Ascending aorta (tissue), 2 donors: ENCODE measurements at regions not wholly inside any gene's neighbourhood (a gene's known extent, or its start where the extent isn't known, plus 50 kb on each side); places are given as distances from the start of the nearest gene placed in this dataset.

Experiments
- DNase-seq, 2 donors: peaks; one replicate each; pipeline ENCODE4 v3.0.0-alpha.2; 2019; ENCODE audit warnings: low spot score in 2 of 2
- H3K27ac ChIP-seq, 2 donors: fragments of 200-600 bp; sonication (generic); one replicate each; pipeline ENCODE4 v1.5.1; 2016 to 2017; ENCODE audit warnings: mild to moderate bottlenecking in 1 of 2
- H3K27me3 ChIP-seq: fragments of 200-600 bp; sonication (generic); one replicate; pipeline ENCODE4 v1.5.1; 2017
- H3K36me3 ChIP-seq, 2 donors: fragments of 200-600 bp; sonication (generic); one replicate each; pipeline ENCODE4 v1.5.1; 2016
- H3K4me1 ChIP-seq, 2 donors: fragments of 200-600 bp; sonication (generic); one replicate each; pipeline ENCODE4 v1.5.1; 2016 to 2017; ENCODE audit warnings: mild to moderate bottlenecking in 1 of 2
- H3K4me3 ChIP-seq, 2 donors: fragments of 200-600 bp; sonication (generic); one replicate each; pipeline ENCODE4 v1.5.1; 2016 to 2017; ENCODE audit warnings: mild to moderate bottlenecking in 1 of 2
- H3K9me3 ChIP-seq, 2 donors: fragments of 200-600 bp; sonication (generic); one replicate each; pipeline ENCODE4 v1.5.1; 2016
- intact Hi-C: fragments of 100-400 bp; cut with DNase I; formaldehyde crosslinking; loops from one replicate; pipeline ENCODE4 v1.15.1; 2023
- TF ChIP-seq, protein P1 (sequence below), 3 experiments: fragments of 200-600 bp in 2 of 3; fragments of 450-650 bp in 1 of 3; sonication (generic) in 2 of 3; IDR thresholded peaks; one replicate each; pipeline ENCODE4 v1.5.1; 2016 to 2019; ENCODE audit warnings: antibody characterized with exemption in 3 of 3, mild to moderate bottlenecking in 1 of 3, moderate library complexity in 1 of 3

DNA sequence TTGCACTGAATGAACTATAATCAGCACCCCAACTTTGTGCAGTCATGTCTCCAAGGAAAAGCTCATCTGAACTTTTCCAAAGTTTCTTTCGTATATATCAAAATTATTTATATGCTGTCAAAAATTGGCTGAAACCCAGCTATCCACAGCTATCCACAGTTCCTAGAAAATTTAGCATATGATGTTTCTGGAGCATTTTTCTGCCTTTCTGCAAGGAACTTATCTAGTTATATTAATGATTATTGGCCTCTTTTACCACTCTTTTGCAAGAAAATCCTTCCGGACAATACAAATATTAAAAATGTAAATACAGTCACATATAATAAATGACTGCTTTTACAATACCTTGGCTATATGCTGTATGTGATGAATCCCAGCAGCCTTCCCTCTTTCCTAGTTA, 270.2 kb downstream of the TMEM167A start:
- TF ChIP-seq, protein P1, sequence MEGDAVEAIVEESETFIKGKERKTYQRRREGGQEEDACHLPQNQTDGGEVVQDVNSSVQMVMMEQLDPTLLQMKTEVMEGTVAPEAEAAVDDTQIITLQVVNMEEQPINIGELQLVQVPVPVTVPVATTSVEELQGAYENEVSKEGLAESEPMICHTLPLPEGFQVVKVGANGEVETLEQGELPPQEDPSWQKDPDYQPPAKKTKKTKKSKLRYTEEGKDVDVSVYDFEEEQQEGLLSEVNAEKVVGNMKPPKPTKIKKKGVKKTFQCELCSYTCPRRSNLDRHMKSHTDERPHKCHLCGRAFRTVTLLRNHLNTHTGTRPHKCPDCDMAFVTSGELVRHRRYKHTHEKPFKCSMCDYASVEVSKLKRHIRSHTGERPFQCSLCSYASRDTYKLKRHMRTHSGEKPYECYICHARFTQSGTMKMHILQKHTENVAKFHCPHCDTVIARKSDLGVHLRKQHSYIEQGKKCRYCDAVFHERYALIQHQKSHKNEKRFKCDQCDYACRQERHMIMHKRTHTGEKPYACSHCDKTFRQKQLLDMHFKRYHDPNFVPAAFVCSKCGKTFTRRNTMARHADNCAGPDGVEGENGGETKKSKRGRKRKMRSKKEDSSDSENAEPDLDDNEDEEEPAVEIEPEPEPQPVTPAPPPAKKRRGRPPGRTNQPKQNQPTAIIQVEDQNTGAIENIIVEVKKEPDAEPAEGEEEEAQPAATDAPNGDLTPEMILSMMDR (IDR thresholded peaks at IDR 0.05), result no peak
- Histone ChIP-seq H3K9me3 (no peaks in the 10 kb centered on the region), H3K36me3 (no peaks in the 10 kb centered on the region), H3K27me3 (no peaks in the 10 kb centered on the region), H3K27ac (no peak overlapping the region), H3K4me1 (no peaks in the 10 kb centered on the region), H3K4me3 (no peak overlapping the region)
- intact Hi-C loops, result no loop called here
- no peak for DNase-seq

DNA sequence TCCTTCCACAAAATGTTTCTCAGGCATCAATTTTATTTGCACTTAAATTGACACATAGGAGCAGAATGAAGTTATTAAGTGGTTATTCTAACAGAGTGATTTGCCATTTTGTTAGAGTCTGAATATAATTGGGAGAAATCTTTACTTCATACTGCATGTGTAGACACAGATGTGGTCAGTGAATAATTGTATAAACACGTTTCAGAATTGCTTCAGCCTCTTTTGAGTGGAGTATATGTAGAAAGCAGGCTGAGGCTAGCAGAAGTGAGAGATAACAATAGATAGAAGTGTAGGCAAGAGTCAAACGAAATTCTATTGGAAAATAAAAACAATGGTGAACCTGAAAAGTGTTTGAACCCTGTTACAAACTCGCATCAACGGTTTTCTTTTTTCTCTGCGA, 270.7 kb downstream of the TMEM167A start:
- Histone ChIP-seq H3K27me3 (no peaks in the 10 kb centered on the region), H3K9me3 (no peaks in the 10 kb centered on the region), H3K4me1 (no peaks in the 10 kb centered on the region), H3K4me3 (no peak overlapping the region), H3K27ac (no peak overlapping the region), H3K36me3 (no peaks in the 10 kb centered on the region)
- no peak for DNase-seq
- TF ChIP-seq, protein P1 (IDR thresholded peaks at IDR 0.05), result no peak
- intact Hi-C loops, result no loop called here

DNA sequence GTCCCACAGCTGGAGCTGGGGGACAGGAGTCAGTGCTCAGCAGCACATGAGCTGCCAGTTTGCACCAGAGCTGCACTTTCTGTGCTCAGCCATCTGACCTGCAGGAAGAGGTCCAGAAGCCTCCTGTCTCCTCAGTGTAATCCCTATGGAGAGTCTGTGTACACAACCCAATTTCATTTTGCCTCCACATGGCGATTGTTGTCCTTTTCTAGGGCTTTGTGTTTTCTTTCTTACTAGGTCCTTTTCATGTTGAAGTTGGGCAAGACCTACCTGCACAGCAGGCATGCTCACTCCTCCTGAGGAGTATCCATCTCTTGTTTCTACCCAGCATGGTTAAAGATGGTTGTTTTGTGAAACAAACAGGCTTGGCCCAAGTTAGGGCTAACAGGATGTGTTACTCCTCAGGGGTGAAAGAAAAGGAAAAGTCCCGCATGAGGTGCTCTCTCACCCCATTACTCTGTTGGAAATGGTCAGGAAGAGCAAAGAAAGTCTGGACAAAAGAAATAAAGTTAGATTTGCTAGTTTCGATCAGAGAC, 273.0 kb downstream of the TMEM167A start:
- TF ChIP-seq, protein P1 (IDR thresholded peaks at IDR 0.05), result no peak
- H3K4me1 ChIP-seq, result no peaks in the 10 kb centered on the region
- no peaks in the 10 kb centered on the region for H3K9me3 ChIP-seq
- H3K4me3 ChIP-seq, result no peak overlapping the region
- intact Hi-C loops, result no loop called here
- no peak overlapping the region for H3K27ac ChIP-seq
- DNase-seq, result no peak
- H3K27me3 ChIP-seq, result no peaks in the 10 kb centered on the region
- no peaks in the 10 kb centered on the region for H3K36me3 ChIP-seq

DNA sequence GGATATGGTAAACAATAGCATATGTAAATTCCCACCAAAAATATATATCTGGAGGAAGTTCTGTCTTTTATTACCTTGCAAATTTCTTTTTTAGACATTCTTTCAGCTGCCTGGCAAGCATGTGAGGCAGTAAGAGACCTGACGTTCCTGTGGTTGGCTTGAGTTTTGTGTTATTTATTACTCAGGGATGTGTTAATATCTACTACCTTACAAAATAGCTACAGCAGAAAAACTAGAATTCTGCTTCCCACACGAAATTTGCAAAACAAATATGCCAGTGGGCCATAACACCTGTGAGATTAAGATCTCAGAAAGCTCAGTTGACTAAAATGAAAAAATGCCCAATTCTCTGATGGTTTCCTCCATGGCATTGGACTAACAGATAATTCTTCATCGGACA, 274.2 kb downstream of the TMEM167A start:
- Histone ChIP-seq H3K36me3 (no peaks in the 10 kb centered on the region), H3K4me3 (no peak overlapping the region), H3K4me1 (no peaks in the 10 kb centered on the region), H3K27me3 (no peaks in the 10 kb centered on the region), H3K9me3 (no peaks in the 10 kb centered on the region), H3K27ac (no peak overlapping the region)
- intact Hi-C loops, result no loop called here
- no peak for DNase-seq
- TF ChIP-seq, protein P1 (IDR thresholded peaks at IDR 0.05), result no peak

DNA sequence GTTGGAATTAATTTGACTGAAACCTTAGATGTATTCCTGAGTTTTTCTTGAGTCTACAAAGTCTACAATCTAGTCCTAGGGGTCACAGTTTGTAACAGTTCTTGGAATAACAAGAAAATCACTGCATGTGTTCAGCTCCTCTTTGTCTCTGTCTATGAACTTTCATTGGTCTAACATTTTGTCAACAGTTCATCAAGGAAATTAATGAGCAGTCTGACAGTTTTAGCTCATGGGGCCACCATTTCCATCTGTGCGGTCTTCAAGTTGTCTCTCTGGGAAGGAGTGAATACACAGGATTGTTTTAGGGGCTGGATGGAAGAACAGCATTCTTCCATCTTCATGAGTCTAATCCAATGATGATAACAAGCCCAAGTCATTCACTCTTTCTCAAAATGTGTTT, 276.4 kb downstream of the TMEM167A start:
- TF ChIP-seq, protein P1 (IDR thresholded peaks at IDR 0.05), result no peak
- H3K9me3 ChIP-seq, result no peaks in the 10 kb centered on the region
- no peaks in the 10 kb centered on the region for H3K27me3 ChIP-seq
- intact Hi-C loops, result no loop called here
- no peak overlapping the region for H3K27ac ChIP-seq
- DNase-seq, result no peak
- no peaks in the 10 kb centered on the region for H3K4me1 ChIP-seq
- H3K4me3 ChIP-seq, result no peak overlapping the region
- H3K36me3 ChIP-seq, result no peaks in the 10 kb centered on the region
